AG04450 (cell line): ENCODE measurements at regions not wholly inside any gene's neighbourhood (a gene's known extent, or its start where the extent isn't known, plus 50 kb on each side); places are given as distances from the start of the nearest gene placed in this dataset.

ENCODE experiments used
- CTCF ChIA-PET: fragments of 300-600, 350-600 bp; formaldehyde crosslinking; extraction: SDS; loops from one replicate; lab custom pipeline; 2022; ENCODE audit warnings: antibody characterized with exemption, inconsistent platforms; lab: Charles Lee
- POLR2A ChIA-PET: fragments of 350-600 bp; formaldehyde crosslinking; extraction: SDS; loops from one replicate; lab custom pipeline; 2021; ENCODE audit warnings: antibody characterized with exemption, inconsistent platforms; lab: Yijun Ruan, JAX
- DNase-seq: peaks from one replicate; pipeline ENCODE4 v3.0.0-alpha.2; 2011; ENCODE audit warnings: low read depth, low spot score
- H3K27ac ChIP-seq: one replicate; pipeline ENCODE4 v1.5.1; 2012; ENCODE audit warnings: low read depth, low read length, control low read depth
- H3K27me3 ChIP-seq: one replicate; pipeline ENCODE4 v1.6.0; 2012; ENCODE audit warnings: low read length; ENCODE audit not compliant: control insufficient read depth, insufficient read depth
- H3K4me3 ChIP-seq: 2 replicates; pipeline ENCODE4 v1.5.1; 2011; ENCODE audit warnings: mild to moderate bottlenecking, low read depth, low read length, control low read depth
- H3K9me3 ChIP-seq: 2 replicates; pipeline ENCODE4 v1.5.1; 2012; ENCODE audit warnings: low read length; ENCODE audit not compliant: control insufficient read depth, insufficient read depth
- CTCF ChIP-seq: IDR thresholded peaks from 2 replicates; pipeline ENCODE4 v1.5.1; 2011; ENCODE audit warnings: low read depth, low read length, control low read depth, inconsistent platforms

DNA sequence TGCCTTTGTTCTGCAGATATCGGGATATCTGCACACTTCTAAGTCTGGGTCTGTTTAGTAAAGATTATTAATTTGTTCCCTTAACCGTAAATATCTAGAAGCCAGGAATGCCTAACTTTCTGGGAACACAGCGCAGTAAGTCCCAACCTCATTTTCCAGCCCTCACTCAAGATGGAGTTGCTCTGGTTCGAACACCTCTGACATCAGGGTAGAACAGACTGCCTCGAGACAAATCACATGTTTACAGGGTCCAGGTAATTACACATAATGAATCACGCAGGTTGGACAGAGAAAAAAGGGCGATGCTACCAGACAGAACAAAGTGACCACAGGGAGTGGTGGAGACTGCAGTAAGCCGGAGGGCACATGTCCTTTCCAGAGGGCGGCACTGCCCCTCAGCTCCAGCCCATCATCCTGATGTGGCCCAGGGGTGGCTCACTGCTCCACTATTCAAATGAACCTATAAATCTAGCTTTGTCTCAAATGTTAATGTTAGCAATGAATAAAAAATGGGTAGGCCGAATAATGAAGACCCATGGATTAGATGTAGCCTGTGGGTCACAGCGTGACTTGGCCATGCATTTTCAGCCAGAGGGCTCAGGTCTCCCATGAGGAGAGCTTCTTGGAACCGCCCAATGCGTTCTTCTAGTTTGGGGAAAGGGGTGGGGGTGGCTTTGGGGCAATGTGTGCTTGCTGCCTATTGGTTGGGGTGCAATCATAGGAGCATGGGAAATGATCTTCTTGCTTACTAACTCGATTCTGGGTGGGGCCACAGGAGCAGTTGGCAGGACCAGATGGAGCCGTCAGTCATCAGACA, 159.0 kb upstream of the SFSWAP start:
- H3K4me3 ChIP-seq: no peak overlapping the region
- POLR2A ChIA-PET: no interaction called here
- H3K9me3 ChIP-seq: peaks cover 42% of the 10 kb centered on the region
- no peak overlapping the region for H3K27ac ChIP-seq
- no peak for TF ChIP-seq CTCF
- CTCF ChIA-PET: no interaction called here
- no peak for DNase-seq
- H3K27me3 ChIP-seq: no peaks in the 10 kb centered on the region

GRCh38 chr12:131552492-131552863, 158.4 kb upstream of the SFSWAP start:
- H3K27me3 ChIP-seq: no peaks in the 10 kb centered on the region
- peaks cover 40% of the 10 kb centered on the region for H3K9me3 ChIP-seq
- no peak overlapping the region for H3K27ac ChIP-seq
- no peak overlapping the region for H3K4me3 ChIP-seq
- no peak for DNase-seq
- CTCF ChIA-PET: no interaction called here
- TF ChIP-seq CTCF: no peak
- POLR2A ChIA-PET: no interaction called here

- no peak for TF ChIP-seq CTCF
- Histone ChIP-seq H3K27ac (no peak overlapping the region), H3K27me3 (no peaks in the 10 kb centered on the region), H3K9me3 (peaks cover 39% of the 10 kb centered on the region), H3K4me3 (no peak overlapping the region)
- POLR2A ChIA-PET: no interaction called here
- no peak for DNase-seq
- CTCF ChIA-PET: no interaction called here
Measured at GRCh38 chr12:131553096-131553777, 157.7 kb upstream of the SFSWAP start.

DNA sequence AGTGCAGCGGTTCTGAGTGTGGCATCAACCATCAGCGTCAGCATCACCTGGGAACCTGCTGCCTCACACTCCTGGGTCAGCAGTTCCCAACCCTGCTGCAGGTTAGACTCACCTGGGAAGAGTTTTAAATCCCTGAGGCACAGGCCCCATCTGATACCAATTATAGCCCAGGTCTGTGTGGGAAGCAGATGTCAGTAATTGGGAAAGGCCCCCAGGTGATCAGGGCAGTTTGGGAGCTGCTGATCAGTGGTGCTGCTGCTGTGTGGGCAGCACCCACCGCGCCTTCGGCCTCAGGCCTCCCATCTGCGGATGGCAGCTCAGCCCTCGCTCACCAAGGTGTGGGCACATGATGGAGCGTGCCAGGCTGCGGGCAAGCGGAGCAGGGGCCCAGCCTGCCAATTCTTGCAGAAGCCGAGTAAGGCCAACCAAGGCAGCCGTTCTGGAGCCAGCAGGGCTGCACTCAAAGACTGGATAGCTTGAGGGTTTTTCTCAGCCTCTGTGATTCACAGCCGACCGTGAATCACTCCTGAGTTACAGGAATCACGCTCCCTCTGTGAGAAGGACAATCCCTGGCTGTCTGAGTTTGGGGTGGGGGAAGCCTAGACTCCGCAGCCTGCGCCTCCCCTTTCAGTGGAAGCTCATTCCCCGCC, 155.6 kb upstream of the SFSWAP start:
- H3K9me3 ChIP-seq: peaks cover 46% of the 10 kb centered on the region
- H3K27ac ChIP-seq: no peak overlapping the region
- no peaks in the 10 kb centered on the region for H3K27me3 ChIP-seq
- H3K4me3 ChIP-seq: no peak overlapping the region
- DNase-seq: no peak
- no peak for TF ChIP-seq CTCF
- CTCF ChIA-PET: no interaction called here
- POLR2A ChIA-PET: no interaction called here

DNA sequence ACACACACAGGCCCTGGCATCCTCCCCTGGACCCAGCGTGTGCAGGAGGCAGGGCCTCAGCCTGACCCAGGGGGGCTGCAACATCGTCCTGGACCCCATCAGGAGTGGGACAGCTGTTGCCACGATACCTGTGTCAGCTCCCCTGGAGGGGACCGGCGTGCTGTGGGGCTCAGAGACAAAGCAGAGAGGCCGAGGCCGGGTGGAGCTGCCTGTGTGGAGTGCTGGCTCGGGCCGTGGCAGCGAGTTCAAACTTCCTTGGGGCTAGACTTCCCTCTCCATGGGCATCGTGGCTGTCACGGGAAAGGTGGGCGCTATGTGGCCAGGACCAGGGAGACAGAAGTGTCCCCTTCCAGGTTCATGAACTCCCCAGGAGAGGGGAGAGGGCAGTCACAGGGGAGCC, 155.0 kb upstream of the SFSWAP start:
- no peak overlapping the region for H3K27ac ChIP-seq
- no peaks in the 10 kb centered on the region for H3K27me3 ChIP-seq
- H3K4me3 ChIP-seq: no peak overlapping the region
- no peak for DNase-seq
- CTCF ChIA-PET: no interaction called here
- H3K9me3 ChIP-seq: peaks cover 50% of the 10 kb centered on the region
- TF ChIP-seq CTCF: no peak
- POLR2A ChIA-PET: no interaction called here
